ENCODE measurements at regions not wholly inside any gene's neighbourhood (a gene's known extent, or its start where the extent isn't known, plus 50 kb on each side); places are given as distances from the start of the nearest gene placed in this dataset.

DNA sequence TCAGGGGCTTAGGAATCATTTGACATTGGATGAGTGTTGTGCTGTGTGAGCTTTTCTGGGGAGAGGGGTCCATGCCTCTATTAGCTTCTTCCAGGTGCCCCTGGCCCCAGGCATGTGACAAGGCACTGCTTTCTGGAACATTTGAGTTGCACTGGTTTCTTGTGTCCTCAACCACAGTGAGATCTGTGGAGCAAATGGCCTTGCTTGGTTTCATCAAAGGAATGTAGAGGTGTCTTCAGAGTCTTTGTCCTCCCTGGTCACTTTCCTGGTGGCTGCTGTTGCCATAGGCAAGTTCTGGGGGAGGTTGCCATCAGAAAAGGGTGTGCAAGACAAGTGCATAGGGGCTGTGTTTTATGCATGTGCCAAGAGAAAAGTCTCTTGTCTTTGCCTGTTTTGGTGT, 157.5 kb downstream of the MACROH2A1 start:
- Histone ChIP-seq H3K27me3 (ENCODE audit: insufficient read depth, poor library complexity, severe bottlenecking) (no peaks in the 10 kb centered on the region), H3K4me3 (ENCODE audit: severe bottlenecking) (no peak overlapping the region), H3K9me3 (ENCODE audit: severe bottlenecking) (no peaks in the 10 kb centered on the region), H3K27ac (ENCODE audit: poor library complexity, severe bottlenecking) (peak overlapping the region; percentile 54), H3K36me3 (ENCODE audit: low read depth) (no peaks in the 10 kb centered on the region), H3K4me1 (ENCODE audit: insufficient read depth, poor library complexity, severe bottlenecking) (peaks cover 36% of the 10 kb centered on the region)
- no peak for TF ChIP-seq CTCF (IDR thresholded peaks at IDR 0.05; ENCODE audit: poor library complexity, severe bottlenecking)
- ATAC-seq (ENCODE audit: low read depth) (no peak), DNase-seq (ENCODE audit: low spot score) (peak; percentile 19)

DNA sequence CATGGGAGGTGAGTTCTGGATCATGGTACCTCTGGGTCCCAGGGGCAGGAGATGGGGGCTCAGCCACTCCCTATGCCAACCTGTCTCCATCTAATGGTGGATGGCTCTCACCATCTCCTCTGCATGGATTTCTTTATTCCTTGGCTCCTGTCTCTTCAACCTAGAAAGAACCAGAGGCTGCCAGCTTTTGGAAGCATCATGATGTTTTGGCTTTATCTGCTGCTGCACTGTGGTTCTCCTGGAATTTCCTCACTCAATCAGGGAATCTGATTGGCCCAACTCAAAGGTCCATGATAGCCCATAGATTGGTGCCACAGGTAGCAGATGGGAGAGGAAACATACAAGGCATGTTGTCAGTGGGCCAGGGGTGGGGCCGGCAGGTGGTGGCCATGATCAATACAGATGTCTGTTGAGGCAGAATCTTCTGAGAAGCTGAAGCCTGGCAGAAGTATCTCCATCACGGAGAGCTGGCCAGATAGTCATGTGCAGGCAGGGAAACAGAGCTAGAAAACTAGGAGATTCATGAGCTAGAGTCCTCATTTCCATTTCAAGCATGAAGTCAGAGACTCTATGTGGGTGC, 158.2 kb downstream of the MACROH2A1 start:
- no peak for TF ChIP-seq CTCF (IDR thresholded peaks at IDR 0.05; ENCODE audit: poor library complexity, severe bottlenecking)
- peak overlapping the region; percentile 54 for H3K27ac ChIP-seq (ENCODE audit: poor library complexity, severe bottlenecking)
- no peaks in the 10 kb centered on the region for H3K36me3 ChIP-seq (ENCODE audit: low read depth)
- DNase-seq (ENCODE audit: low spot score) (peak; percentile 49), ATAC-seq (ENCODE audit: low read depth) (no peak)
- H3K27me3 ChIP-seq (ENCODE audit: insufficient read depth, poor library complexity, severe bottlenecking), result no peaks in the 10 kb centered on the region
- no peaks in the 10 kb centered on the region for H3K9me3 ChIP-seq (ENCODE audit: severe bottlenecking)
- peaks cover 29% of the 10 kb centered on the region for H3K4me1 ChIP-seq (ENCODE audit: insufficient read depth, poor library complexity, severe bottlenecking)
- H3K4me3 ChIP-seq (ENCODE audit: severe bottlenecking), result no peak overlapping the region

GRCh38 chr5:135240283-135240633, 158.8 kb downstream of the MACROH2A1 start:
- no peak for TF ChIP-seq CTCF (IDR thresholded peaks at IDR 0.05; ENCODE audit: poor library complexity, severe bottlenecking)
- H3K4me1 ChIP-seq (ENCODE audit: insufficient read depth, poor library complexity, severe bottlenecking), result peaks cover 23% of the 10 kb centered on the region
- no peaks in the 10 kb centered on the region for H3K9me3 ChIP-seq (ENCODE audit: severe bottlenecking)
- H3K27me3 ChIP-seq (ENCODE audit: insufficient read depth, poor library complexity, severe bottlenecking), result no peaks in the 10 kb centered on the region
- ATAC-seq (ENCODE audit: low read depth) (no peak), DNase-seq (ENCODE audit: low spot score) (no peak)
- H3K27ac ChIP-seq (ENCODE audit: poor library complexity, severe bottlenecking), result no peak overlapping the region
- H3K4me3 ChIP-seq (ENCODE audit: severe bottlenecking), result no peak overlapping the region
- H3K36me3 ChIP-seq (ENCODE audit: low read depth), result no peaks in the 10 kb centered on the region

DNA sequence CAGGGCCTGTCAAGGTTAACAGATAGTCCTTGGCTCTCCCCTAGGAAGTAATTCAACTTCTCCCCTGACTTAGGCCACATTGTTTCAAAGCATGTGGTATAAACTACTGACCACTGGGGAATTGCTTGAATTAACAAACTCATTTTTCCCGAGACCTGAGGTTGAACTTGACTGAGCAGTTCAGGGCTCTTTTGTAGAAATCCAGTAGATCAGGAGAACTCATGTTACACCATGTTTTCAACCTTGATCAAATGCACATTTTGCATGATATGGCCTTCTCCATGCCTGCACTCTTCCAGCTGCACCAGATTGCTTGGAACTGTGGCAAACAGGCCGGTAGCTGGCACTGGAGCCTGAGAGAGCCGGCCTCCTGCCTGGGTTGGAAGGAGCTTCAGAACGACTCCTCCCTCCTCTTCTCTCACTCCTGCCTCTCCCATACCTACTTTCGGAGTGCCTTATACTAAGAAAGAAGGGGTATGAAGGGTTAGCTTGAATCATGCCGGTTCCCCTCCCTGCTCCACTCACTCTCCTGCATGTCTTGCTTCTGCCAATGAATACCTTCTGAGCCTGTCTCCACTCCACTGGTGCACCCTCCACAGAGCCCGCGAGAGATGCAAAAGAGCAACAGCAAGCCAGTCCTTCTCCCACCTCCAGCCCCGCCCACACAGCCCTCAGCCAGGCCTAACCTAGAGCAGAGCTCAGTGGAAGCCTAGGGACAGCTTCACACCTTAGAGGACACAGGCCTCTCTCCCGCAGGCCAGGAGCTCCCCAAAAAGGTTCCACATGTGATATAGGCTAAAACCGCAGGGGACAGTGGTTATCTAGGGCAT, 159.4 kb downstream of the MACROH2A1 start:
- DNase-seq (ENCODE audit: low spot score) (peak; percentile 69), ATAC-seq (ENCODE audit: low read depth) (no peak)
- Histone ChIP-seq H3K4me3 (ENCODE audit: severe bottlenecking) (no peak overlapping the region), H3K27me3 (ENCODE audit: insufficient read depth, poor library complexity, severe bottlenecking) (no peaks in the 10 kb centered on the region), H3K27ac (ENCODE audit: poor library complexity, severe bottlenecking) (no peak overlapping the region), H3K4me1 (ENCODE audit: insufficient read depth, poor library complexity, severe bottlenecking) (peaks cover 17% of the 10 kb centered on the region), H3K9me3 (ENCODE audit: severe bottlenecking) (no peaks in the 10 kb centered on the region), H3K36me3 (ENCODE audit: low read depth) (no peaks in the 10 kb centered on the region)
- TF ChIP-seq CTCF (IDR thresholded peaks at IDR 0.05; ENCODE audit: poor library complexity, severe bottlenecking), result no peak

Measured in RWPE2 (cell line).